NOMO-1 treated with DMSO at 0.1 percent for 48 hours (cell line): ENCODE measurements at regions not wholly inside any gene's neighbourhood (a gene's known extent, or its start where the extent isn't known, plus 50 kb on each side); places are given as distances from the start of the nearest gene placed in this dataset.

Experiments
- DNase-seq: peaks from one replicate; lab custom pipeline; 2025; ENCODE audit not compliant: unreplicated experiment; lab: John Stamatoyannopoulos, UW

- DNase-seq, result no peak
These were observed 441.3 kb upstream of the THBS1 start for GRCh38 chr15:39139431-39140059.

DNA sequence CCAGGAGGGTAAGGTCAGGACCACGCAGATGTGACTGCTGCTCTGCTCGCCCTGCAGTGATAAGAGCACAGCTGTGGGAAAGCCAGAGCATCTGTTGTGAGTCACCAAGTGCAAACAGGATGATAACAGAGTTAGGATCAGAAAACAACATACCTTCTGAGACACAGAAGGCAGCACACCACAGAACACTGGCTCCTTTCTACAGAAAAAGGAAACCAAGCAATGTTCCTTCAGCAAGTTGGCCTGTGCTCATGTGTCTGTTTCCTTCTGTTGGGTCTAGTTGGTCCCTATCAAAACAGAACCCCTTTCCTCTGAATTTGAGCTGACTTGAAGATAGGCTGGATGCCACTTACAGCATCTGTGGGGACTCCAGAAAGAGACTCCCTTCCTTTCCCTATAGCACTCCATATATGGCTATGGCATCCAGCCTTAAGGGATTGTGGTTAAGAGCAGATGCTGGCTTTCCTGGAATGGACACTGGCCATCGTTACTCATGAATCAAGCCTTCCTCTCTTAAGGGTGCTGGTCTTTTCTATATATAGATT, 440.7 kb upstream of the THBS1 start:
- DNase-seq, result no peak

DNA sequence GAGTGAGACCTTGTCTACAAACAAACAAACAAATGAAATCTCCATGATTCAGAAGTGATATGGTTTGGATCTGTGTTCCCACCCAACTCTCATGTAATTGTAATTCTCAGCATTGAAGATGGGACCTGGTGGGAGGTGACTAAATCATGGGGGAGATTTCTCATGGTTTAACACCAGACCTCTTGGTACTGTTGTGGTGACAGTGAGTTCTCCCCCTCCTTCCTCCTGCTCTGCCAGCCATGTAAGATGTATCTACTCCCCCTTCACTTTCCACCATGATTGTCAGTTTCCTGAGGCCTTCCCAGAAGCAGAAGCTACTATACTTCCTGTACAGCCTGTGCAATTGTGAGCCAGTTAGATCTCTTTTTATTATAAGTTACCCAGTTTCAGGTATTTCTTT, 438.4 kb upstream of the THBS1 start:
- DNase-seq, result no peak

DNA sequence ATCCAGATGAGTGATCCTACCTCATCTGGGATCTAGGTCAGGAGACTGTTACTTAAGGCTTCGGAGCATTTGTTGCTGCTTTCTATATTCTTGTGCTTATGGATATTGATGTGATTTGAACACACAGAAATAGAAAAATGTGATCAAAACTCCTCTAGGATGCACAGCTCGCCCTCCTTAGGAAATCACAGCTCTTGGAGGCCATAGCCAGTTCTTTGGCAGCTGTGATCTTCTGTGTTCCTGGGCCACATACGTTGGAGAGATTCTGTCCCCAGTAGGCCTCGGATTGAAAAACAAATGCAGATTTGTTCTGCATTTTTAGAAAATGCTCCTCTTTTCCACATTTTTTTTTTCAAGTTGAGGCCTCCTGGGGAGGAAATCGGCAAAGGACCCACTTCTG, 437.4 kb upstream of the THBS1 start:
- DNase-seq, result no peak

- no peak for DNase-seq
These were observed 436.8 kb upstream of the THBS1 start for GRCh38 chr15:39144051-39144450.

- DNase-seq, result no peak
These were observed 436.0 kb upstream of the THBS1 start for GRCh38 chr15:39144613-39145499.

DNA sequence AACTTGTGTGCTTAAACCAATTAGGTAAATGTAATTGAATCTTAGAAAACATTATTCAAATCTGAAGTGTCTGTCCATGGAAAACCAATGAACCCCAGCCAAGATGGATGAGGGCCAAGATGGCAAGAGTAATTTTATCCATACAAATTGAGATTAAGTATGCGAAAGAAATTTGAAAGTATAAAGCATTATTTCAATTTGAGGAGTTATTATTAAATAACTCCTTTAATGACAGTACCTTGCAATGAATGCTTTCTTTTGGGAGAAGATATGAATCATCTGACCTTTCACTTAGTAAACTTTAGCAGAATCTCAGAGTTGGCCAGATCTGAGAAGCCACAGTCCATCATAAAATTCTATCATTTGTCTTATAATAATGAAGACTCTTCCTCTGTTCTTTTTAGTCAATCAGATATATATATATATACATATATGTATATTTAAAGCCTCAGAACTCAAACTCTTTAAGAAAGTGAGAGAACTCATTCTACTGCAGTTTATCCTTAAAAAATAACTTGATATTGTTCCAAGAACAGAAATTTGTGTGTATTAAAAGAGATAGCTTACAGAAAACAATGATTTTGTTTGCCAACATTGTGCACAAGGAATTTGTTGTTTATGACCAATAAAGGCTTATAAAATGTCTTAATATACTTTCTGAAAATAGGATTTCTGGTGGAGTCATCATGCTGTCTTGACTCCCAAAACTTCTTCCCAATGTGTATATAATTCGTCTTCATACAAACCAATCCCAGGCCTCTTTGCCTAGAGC, 434.8 kb upstream of the THBS1 start:
- no peak for DNase-seq

DNA sequence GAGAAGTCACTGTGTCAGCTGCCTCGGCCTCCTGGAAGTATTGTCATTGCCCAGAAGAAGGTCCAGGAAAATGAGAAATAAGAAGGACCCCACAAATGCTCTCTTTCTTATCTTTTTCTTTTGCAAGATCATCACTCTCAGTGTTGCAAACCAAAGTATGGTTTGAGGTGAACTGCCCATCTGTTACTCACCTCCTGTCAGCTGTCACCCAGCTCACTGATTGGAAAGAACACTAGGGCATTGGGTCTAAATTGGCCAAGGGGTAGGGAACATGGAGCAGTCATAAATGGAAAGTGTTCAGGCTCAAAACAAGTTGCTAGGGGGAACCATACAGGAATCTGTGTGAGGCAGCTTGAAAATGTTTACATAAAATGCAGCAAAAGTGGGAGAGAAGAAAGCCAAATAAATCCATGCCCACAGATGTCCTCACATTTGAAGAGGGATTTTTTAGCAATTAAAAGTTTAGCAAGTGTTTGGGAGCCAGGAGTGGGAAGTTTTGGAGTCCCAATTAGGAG, 431.2 kb upstream of the THBS1 start:
- no peak for DNase-seq

- no peak for DNase-seq
These were observed 429.3 kb upstream of the THBS1 start for GRCh38 chr15:39151545-39151944.

- no peak for DNase-seq
These were observed 427.7 kb upstream of the THBS1 start for GRCh38 chr15:39153058-39153714.

GRCh38 chr15:39153716-39154115, 427.2 kb upstream of the THBS1 start:
- no peak for DNase-seq

DNA sequence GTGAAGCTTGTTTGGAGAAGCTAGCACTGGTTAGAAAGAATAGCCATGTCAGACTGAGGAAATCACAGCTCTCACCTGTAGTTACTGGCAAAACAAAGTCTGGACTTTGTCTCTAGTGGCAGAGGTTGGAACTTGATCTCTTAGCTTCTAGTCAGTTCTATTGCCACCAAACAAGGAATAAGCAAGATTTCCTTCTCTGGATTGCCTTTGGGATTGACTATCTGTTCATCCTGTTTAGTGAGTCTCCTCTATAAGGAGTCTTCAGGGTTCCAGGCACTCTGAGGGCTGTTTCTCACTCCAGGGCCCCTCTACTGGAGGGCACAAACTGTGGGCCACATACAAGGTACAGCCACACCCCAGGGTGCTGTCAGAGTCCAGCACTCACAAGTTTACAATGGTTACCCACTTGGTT, 426.6 kb upstream of the THBS1 start:
- no peak for DNase-seq

DNA sequence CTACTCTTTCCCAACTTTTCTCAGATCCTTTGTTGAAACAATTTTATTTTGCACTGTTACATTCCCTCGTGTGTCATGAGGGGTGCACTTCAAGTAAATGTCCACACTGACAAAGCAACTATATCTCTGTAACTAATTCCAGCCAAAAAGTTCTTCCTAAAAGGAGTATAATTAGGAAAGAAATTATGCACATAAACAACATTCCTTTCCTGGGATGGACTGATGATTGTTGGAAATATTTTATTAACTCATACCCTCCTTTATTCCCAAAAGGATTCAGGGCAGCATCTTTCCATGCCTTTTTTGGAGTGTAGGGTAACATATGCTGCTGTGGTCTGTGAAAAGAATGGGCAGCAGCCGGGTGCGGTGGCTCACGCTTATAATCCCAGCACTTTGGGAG, 426.1 kb upstream of the THBS1 start:
- DNase-seq, result no peak

GRCh38 chr15:39156166-39156565, 424.7 kb upstream of the THBS1 start:
- DNase-seq, result no peak

GRCh38 chr15:39156646-39157250, 424.1 kb upstream of the THBS1 start:
- no peak for DNase-seq

DNA sequence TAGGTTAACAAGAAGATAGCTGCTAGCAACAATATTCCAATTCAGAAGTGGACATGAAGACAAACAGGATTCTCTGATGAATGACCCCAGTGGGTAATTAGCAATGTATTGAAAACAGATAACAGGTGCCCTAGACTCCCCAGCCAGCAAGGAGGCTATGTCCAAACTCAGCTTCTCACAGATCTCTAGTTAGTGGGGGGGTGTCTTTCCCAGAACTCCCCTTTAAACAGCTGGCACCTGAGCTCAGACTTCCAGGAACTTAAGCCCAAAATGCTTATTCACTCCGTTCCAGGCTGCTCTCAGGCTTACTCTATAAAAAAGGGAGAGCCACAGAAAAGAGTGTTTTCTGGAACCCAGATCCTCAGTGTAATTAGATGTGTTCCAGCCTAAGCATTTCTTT, 423.0 kb upstream of the THBS1 start:
- no peak for DNase-seq

- DNase-seq, result no peak
These were observed 421.0 kb upstream of the THBS1 start for GRCh38 chr15:39159833-39160232.

- no peak for DNase-seq
These were observed 419.8 kb upstream of the THBS1 start for GRCh38 chr15:39161096-39161495.

DNA sequence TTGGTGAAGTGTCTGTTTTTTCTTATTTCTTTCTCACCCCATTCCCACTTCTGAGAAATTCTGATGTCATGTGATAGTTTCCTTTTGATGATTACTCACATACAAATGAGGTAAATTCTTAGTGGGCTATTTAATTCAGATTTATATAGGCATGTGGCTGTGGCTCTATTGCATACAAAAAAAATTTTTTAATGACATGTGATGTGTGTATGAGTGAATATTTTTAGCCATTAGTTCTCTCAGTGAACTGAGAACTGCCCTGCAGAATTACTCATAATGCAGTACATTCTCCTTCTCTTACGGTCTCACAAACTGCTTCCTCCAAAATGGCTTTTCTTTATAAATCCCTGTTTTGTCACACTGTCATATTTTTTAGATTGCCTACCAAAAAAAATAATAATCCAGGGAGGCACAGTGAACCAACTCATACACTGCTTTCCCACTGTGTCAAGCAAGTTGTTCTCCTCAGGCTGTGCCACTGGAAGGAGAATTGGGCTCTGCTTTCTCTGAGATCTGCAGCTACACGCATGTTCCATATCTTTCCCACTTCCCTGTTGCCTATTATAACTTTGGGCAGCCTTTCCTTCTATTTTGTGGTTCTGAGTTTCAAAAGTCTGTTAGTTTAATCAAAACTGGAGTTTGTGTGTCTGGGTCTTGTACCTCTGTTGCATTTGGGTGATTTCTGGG, 415.7 kb upstream of the THBS1 start:
- DNase-seq, result no peak
